GM19239 (cell line): ENCODE measurements at regions not wholly inside any gene's neighbourhood (a gene's known extent, or its start where the extent isn't known, plus 50 kb on each side); places are given as distances from the start of the nearest gene placed in this dataset.
"Not testable (repeated sequence)": the region's sequence is repeated elsewhere in the genome, so short reads cannot be mapped to it uniquely, and the experiment has no call there.

Source experiments
- DNase-seq: peaks from one replicate; pipeline ENCODE4 v3.0.0; 2011; ENCODE audit warnings: low spot score; ENCODE audit not compliant: insufficient read length
- FAIRE-seq: peaks from 2 replicates; lab custom pipeline; 2011; peaks lifted over from hg19 to GRCh38; lab: Jason Lieb, UNC

- DNase-seq: no peak
These were observed 257.8 kb downstream of the FAT4 start for GRCh38 chr4:125572601-125573000.

DNA sequence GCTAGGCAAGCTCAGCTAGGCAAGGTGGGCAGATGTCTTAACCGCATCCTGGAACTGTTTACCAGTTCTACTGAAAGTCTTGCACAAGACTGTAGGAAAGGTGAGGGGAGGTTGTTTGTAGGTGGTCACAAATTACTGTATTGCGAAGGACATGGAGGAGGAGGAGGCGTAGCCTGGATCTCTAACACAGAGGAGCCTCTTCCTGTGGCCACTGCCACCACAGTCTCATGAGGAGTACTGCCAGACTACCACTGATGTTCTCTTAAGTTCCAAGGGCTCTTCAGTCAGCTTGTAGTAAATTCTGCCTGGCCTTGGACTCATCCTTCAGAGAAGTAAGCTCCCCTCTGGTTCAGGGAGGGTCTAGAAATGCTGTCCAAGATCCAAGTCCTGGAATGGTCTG is 258.6 kb downstream of the FAT4 start:
- FAIRE-seq (no peak), DNase-seq (no peak)

More at GRCh38 chr4:125572601-125573000, 257.8 kb downstream of the FAT4 start:
- no peak for FAIRE-seq

DNA sequence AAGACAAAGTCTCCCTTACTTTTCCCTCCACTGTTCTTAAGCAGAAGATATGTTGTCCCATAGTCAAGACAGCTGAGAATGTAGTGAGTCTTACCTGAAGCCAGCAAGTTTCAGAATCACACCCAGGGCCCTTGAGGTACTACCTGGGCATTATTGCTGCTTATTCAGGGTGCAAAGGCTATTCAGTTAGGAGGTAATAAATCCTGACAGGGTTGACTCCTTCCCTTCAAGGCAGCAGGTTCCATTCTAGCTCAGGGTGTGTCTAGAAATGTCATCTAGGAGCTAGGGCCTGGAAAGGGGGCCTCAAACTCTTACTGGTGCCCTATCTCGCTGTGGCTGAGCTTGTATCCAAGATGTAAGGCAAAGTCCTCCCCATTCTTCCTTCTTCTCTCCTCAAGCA is 259.0 kb downstream of the FAT4 start:
- FAIRE-seq: no peak
- no peak for DNase-seq

GRCh38 chr4:125582302-125582701 is 267.5 kb downstream of the FAT4 start:
- DNase-seq (no peak), FAIRE-seq (no peak)

- FAIRE-seq: no peak
- no peak for DNase-seq
These were observed 275.4 kb downstream of the FAT4 start for GRCh38 chr4:125590158-125590557.

- DNase-seq (no peak), FAIRE-seq (no peak)
These were observed 276.5 kb downstream of the FAT4 start for GRCh38 chr4:125591290-125591689.

DNA sequence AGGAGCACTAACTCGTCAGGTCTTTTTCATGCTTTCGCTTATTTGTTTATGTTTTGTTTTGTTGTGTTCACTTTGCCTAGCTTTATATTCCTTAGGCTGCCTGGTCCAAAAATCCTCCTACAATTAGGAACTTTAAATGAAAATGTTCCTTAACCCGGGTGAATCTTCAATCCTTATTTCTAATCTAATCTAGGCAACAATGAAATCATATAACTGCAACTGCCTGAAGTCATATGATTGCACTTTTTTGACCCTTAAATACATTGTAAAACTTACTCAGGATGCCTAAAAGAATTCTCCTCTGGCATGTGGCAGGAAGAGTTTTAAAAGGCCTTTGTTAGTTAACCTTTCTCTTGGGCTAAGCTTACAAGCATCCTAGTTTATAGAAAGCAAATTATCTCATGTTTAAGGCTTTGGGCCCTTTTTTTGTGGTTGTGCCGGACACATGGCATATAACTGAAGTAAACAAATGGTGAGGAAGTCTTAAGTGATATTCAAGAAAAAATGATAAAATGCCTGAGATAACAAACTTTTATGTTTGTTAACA is 279.4 kb downstream of the FAT4 start:
- no peak for FAIRE-seq

DNA sequence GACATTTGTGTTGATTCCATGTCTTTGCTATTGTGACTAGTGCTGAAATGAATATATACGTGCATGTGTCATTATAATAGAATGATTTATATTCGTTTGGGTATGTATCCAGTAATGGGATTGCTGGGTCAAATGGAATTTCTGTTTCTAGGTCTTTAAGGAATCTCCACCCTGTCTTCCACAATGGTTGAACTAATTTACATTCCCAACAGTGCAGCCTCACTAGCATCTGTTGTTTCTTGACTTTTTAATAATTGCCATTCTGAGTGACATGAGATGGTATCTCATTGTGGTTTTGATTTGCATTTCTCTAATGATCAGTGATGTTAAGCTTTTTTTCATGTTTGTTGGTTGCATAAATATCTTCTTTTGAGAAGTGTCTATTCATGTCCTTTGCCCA is 291.2 kb downstream of the FAT4 start:
- FAIRE-seq, DNase-seq: not testable (repeated sequence)

More for the DNA sequence above, 279.4 kb downstream of the FAT4 start:
- DNase-seq: no peak

DNA sequence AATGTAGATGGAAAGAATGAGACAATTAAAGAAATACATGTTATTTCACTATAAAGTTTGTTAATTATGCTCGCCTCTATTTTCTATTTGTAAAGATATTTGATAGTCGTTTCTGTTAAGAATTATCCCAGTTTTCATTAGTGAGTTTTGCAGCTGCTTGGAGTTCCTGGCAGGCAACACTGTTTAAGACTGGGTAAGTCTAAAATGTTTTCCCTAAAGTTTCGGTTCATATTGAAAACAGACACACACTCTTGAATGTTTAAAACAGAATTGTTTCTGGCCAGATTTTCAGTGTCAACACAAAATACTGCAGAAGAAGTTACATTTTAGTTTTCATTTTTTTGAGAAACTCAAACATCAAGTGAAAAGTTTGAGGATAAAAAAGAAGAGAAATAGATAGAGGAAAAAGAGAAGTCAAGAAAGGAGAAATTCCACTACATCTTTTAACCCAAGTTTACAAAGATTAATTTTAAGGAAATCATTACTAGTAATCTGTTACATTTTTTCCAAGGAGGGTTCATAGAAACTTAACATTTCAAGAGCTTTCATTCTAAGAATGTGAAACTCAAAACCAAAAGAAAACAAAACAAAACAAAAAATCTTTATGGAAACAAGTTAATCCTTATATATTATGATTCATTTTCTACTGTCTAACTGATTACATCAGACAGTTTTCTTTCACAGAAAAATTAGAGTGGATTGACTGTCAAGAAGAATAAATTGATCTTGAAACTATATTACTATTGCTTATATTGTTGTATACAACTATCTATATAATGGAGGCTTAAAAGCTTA is 305.5 kb downstream of the FAT4 start:
- no peak for FAIRE-seq

DNA sequence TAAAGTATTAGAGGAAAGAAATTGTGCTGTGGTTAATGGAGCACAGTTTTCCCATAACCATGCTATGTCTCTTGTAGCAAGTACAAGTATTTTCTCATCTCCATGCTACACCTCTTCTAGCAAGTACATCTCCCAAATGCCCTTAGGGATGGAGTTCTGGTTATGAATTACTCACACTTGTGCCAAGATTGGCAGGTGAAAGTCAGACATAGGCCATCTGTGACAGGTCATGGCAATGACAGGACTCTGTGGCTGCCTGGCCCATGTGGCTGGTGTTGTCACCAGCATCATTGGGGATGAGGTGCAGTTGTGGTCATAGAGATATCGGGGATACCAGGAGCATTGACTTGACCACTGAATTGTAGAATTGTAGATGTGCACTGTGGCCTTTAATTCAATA is 310.2 kb downstream of the FAT4 start:
- DNase-seq (no peak), FAIRE-seq (no peak)

More for the DNA sequence above, 305.5 kb downstream of the FAT4 start:
- DNase-seq: no peak

DNA sequence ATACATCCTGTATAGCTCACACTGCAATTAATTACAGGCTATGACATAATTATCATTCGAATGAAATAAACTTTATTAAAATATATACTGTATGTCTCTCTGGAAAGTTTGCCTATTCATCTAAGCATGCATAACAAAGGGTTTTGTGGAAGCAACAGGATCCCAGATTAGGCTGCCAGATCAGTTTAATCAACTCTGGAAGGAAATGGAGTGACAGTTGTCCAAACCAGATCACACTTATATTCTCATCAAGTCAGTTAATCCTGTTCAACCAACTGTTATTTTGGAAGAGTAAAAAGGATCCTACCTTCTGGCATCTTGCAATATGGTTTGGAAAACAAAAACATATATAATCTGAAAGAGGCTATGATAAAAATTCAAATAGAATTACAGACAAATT is 312.2 kb downstream of the FAT4 start:
- FAIRE-seq: no peak
- no peak for DNase-seq

- DNase-seq: no peak
- FAIRE-seq: no peak
These were observed 324.4 kb downstream of the FAT4 start for GRCh38 chr4:125639182-125639621.

DNA sequence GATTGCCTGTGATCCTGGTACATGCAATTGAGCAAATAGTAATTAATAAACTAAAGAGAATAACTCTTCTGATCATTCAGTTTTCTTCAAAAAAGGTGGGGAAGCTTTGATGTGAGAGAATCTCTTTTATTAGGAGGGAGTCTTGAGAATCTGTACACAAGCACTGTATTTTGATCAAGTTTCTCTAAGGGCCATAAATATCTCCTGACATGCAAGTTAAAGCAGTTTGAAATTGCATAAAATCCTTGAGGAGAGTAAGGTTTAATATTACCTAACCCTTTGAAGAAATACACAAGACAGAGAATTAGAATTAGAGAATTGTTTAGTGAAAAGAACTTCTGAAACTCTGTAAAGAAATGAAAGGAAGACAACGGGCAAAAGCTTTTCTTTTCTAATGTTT is 326.9 kb downstream of the FAT4 start:
- DNase-seq (no peak), FAIRE-seq (no peak)

DNA sequence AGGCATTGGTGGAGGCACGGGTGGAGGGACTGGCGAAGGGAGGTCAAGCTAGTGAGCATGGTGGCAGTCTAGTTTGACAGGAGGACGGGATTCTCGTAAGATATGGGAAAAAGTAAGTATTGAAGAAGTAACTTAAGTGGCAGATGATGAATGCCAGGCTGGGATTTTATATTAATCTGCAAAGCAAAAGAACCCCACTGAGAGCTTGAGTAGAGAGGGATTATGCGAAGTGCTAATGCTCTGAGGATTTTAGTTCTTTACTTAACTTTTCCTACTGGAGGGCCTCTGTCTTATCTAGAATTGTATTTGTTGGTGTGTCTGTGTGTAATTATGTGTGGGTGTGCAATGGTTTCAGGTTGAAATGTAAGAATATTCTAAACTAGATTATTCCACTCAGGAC is 327.9 kb downstream of the FAT4 start:
- no peak for FAIRE-seq
- DNase-seq: no peak

- FAIRE-seq: no peak
- DNase-seq: no peak
These were observed 334.7 kb downstream of the FAT4 start for GRCh38 chr4:125649452-125649851.

GRCh38 chr4:125650557-125650956 is 335.8 kb downstream of the FAT4 start:
- FAIRE-seq (no peak), DNase-seq (no peak)

- DNase-seq, FAIRE-seq: not testable (repeated sequence)
These were observed 337.1 kb downstream of the FAT4 start for GRCh38 chr4:125651707-125652357.

DNA sequence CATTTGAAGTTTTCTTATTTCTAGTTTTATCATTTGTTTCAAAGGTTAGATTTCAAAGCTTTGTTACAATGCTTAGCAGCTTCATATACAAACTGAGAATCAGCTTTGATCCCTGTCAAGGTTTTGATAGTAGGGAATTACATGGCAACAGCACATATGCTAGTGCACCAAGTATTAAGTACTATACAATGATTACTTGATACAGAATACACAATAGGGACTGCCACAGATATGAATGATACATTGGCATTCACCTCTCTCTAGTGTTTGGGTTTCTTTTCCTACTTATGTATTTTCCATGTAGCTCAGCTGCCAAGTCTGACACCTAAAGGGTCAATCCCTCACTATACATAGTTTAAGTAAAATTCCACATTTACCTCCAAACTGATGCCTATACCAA is 344.0 kb downstream of the FAT4 start:
- FAIRE-seq: no peak

GRCh38 chr4:125663896-125664767 is 349.4 kb downstream of the FAT4 start:
- DNase-seq: no peak
- no peak for FAIRE-seq

More for the DNA sequence above, 344.0 kb downstream of the FAT4 start:
- DNase-seq: no peak

GRCh38 chr4:125666635-125667034 is 351.9 kb downstream of the FAT4 start:
- DNase-seq (no peak), FAIRE-seq (no peak)
